WTC11 (cell line): ENCODE measurements at regions not wholly inside any gene's neighbourhood (a gene's known extent, or its start where the extent isn't known, plus 50 kb on each side); places are given as distances from the start of the nearest gene placed in this dataset.

Source experiments
- ATAC-seq: fragments of 200-7000 bp; cut with Tn5 transposase; 2 replicates; pipeline ENCODE4 v1.10.0; 2021; ENCODE audit warnings: mild to moderate bottlenecking, moderate library complexity
- CTCF ChIA-PET: fragments of 300-600 bp; sonication (Branson Sonifier 250); formaldehyde crosslinking; loops from one replicate; lab custom pipeline; 2021; ENCODE audit warnings: antibody characterized with exemption; lab: Charles Lee
- POLR2A ChIA-PET: fragments of 350-600 bp; sonication (Branson Sonifier 250); formaldehyde crosslinking; loops from one replicate; lab custom pipeline; 2021; ENCODE audit warnings: antibody characterized with exemption; lab: Charles Lee
- DNase-seq: peaks from one replicate; pipeline ENCODE4 v3.0.0; 2021; ENCODE audit warnings: low spot score
- H3K27ac Mint-ChIP-seq: 2 replicates; pipeline ENCODE4 v1.8.0; 2021; ENCODE audit warnings: mixed read lengths
- H3K27me3 Mint-ChIP-seq: 2 replicates; pipeline ENCODE4 v1.8.0; 2021; ENCODE audit warnings: low read depth, mild to moderate bottlenecking, moderate library complexity, mixed read lengths
- H3K36me3 Mint-ChIP-seq: 2 replicates; pipeline ENCODE4 v1.8.0; 2021; ENCODE audit warnings: mixed read lengths
- H3K4me1 Mint-ChIP-seq: 2 replicates; pipeline ENCODE4 v1.8.0; 2022; ENCODE audit warnings: mixed read lengths
- H3K4me3 Mint-ChIP-seq: 2 replicates; pipeline ENCODE4 v1.8.0; 2021; ENCODE audit warnings: mild to moderate bottlenecking, moderate library complexity, mixed read lengths
- H3K9me3 Mint-ChIP-seq: 2 replicates; pipeline ENCODE4 v1.8.0; 2021; ENCODE audit warnings: mixed read lengths
- CREB1 ChIP-seq: sonication (generic); formaldehyde crosslinking; IDR thresholded peaks from 2 replicates; pipeline ENCODE4 v1.8.0; 2023; ENCODE audit warnings: mild to moderate bottlenecking, missing genetic modification reagents
- EMX1 ChIP-seq: fragments of 250-450 bp; sonication (Bioruptor Pico); IDR thresholded peaks from 2 replicates; pipeline ENCODE4 v1.8.0; 2021; ENCODE audit warnings: mild to moderate bottlenecking
- FOXJ3 ChIP-seq: sonication (generic); formaldehyde crosslinking; IDR thresholded peaks from 2 replicates; pipeline ENCODE4 v1.9.0; 2021; ENCODE audit warnings: missing genetic modification reagents, mild to moderate bottlenecking, borderline replicate concordance
- FOXK1 ChIP-seq: sonication (generic); formaldehyde crosslinking; IDR thresholded peaks from 2 replicates; pipeline ENCODE4 v1.8.0; 2022; ENCODE audit warnings: mild to moderate bottlenecking, moderate library complexity, missing genetic modification reagents
- HMGA2 ChIP-seq: fragments of 250-450 bp; sonication (Bioruptor Pico); IDR thresholded peaks from 2 replicates; pipeline ENCODE4 v1.4.0; 2021; ENCODE audit warnings: mild to moderate bottlenecking, moderate library complexity
- JAZF1 ChIP-seq: fragments of 250-450 bp; sonication (Bioruptor Pico); IDR thresholded peaks from 2 replicates; pipeline ENCODE4 v1.9.0; 2021; ENCODE audit warnings: moderate library complexity, mild to moderate bottlenecking, inconsistent platforms
- JUN ChIP-seq: sonication (generic); formaldehyde crosslinking; IDR thresholded peaks from 2 replicates; pipeline ENCODE4 v1.8.0; 2023; ENCODE audit warnings: mild to moderate bottlenecking, missing genetic modification reagents
- NFATC4 ChIP-seq: fragments of 250-450 bp; sonication (Bioruptor Pico); IDR thresholded peaks from 2 replicates; pipeline ENCODE4 v1.9.0; 2021; ENCODE audit warnings: mild to moderate bottlenecking
- PRRX2 ChIP-seq: fragments of 250-450 bp; sonication (Bioruptor Pico); IDR thresholded peaks from 2 replicates; pipeline ENCODE4 v1.8.0; 2021; ENCODE audit warnings: mild to moderate bottlenecking
- RELA ChIP-seq: sonication (generic); formaldehyde crosslinking; IDR thresholded peaks from 2 replicates; pipeline ENCODE4 v1.8.1; 2022; ENCODE audit warnings: missing genetic modification reagents, mild to moderate bottlenecking, borderline replicate concordance
- SMAD4 ChIP-seq: sonication (generic); formaldehyde crosslinking; IDR thresholded peaks from 2 replicates; pipeline ENCODE4 v1.8.0; 2022; ENCODE audit warnings: mild to moderate bottlenecking, missing genetic modification reagents
- ZNF317 ChIP-seq: sonication (generic); formaldehyde crosslinking; IDR thresholded peaks from 2 replicates; pipeline ENCODE4 v1.8.1; 2023; ENCODE audit warnings: low read depth, mild to moderate bottlenecking, moderate library complexity, missing genetic modification reagents, borderline replicate concordance
- TF ChIP-seq, protein P1 (sequence below): sonication (generic); formaldehyde crosslinking; IDR thresholded peaks from 2 replicates; pipeline ENCODE4 v1.8.0; 2022; ENCODE audit warnings: missing genetic modification reagents
- TF ChIP-seq, protein P2 (sequence below): sonication (generic); formaldehyde crosslinking; IDR thresholded peaks from 2 replicates; pipeline ENCODE4 v1.8.0; 2023; ENCODE audit warnings: mild to moderate bottlenecking, missing genetic modification reagents
- TF ChIP-seq, protein P3 (sequence below): fragments of 250-450 bp; sonication (Bioruptor Pico); IDR thresholded peaks from 2 replicates; pipeline ENCODE4 v1.9.0; 2021; ENCODE audit warnings: mild to moderate bottlenecking
- TF ChIP-seq, protein P4 (sequence below): fragments of 250-450 bp; sonication (Bioruptor Pico); IDR thresholded peaks from 2 replicates; pipeline ENCODE4 v2.1.2; 2022; ENCODE audit warnings: mild to moderate bottlenecking, moderate library complexity
- TF ChIP-seq, protein P5 (sequence below): fragments of 250-450 bp; sonication (Bioruptor Pico); IDR thresholded peaks from 2 replicates; pipeline ENCODE4 v1.8.0; 2021; ENCODE audit warnings: mild to moderate bottlenecking
- TF ChIP-seq, protein P6 (sequence below): sonication (generic); formaldehyde crosslinking; IDR thresholded peaks from 2 replicates; pipeline ENCODE4 v1.8.1; 2023; ENCODE audit warnings: mild to moderate bottlenecking, missing genetic modification reagents, moderate library complexity
- TF ChIP-seq, protein P7 (sequence below): fragments of 200-600 bp; IDR thresholded peaks from 2 replicates; pipeline ENCODE4 v1.8.0; 2022; ENCODE audit warnings: antibody characterized with exemption

DNA sequence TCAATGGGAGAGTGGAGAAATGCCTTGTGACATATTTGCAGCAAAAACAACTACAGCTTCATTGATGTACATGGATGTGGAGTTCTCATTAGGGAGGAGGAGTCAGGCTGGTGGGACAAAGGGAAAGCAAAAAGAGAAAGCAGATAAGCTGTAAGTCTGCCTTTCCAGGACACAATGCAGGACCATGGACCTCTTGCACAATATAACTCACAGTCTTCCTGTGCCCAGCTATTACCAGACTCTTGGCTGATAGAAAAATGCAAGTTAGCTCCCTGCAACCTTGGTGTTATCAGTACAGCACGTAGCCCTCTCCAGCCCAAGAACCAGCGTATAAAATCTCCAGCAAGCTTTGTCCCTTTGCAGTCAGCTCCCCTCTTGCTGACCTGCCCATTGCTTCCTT lies 232.3 kb downstream of the NFATC2 start:
- Mint-ChIP-seq H3K27ac (no peak overlapping the region), H3K4me3 (no peak overlapping the region), H3K4me1 (peaks cover 68% of the 10 kb centered on the region), H3K36me3 (peaks cover 21% of the 10 kb centered on the region), H3K9me3 (peaks cover 24% of the 10 kb centered on the region), H3K27me3 (peaks cover 59% of the 10 kb centered on the region)
- ChIA-PET POLR2A (interaction anchor here (1.5 kb wide), 1 partner anchor 137 kb away, joined by 3 read pairs; no protein-coding TSS in a partner anchor), CTCF (interaction anchor here (0.5 to 7.6 kb wide), 6 partner anchors 7 to 664 kb away, joined by 3 to 246 read pairs (median 60); no protein-coding TSS in a partner anchor)
- no peak for DNase-seq
- TF ChIP-seq, protein P1, sequence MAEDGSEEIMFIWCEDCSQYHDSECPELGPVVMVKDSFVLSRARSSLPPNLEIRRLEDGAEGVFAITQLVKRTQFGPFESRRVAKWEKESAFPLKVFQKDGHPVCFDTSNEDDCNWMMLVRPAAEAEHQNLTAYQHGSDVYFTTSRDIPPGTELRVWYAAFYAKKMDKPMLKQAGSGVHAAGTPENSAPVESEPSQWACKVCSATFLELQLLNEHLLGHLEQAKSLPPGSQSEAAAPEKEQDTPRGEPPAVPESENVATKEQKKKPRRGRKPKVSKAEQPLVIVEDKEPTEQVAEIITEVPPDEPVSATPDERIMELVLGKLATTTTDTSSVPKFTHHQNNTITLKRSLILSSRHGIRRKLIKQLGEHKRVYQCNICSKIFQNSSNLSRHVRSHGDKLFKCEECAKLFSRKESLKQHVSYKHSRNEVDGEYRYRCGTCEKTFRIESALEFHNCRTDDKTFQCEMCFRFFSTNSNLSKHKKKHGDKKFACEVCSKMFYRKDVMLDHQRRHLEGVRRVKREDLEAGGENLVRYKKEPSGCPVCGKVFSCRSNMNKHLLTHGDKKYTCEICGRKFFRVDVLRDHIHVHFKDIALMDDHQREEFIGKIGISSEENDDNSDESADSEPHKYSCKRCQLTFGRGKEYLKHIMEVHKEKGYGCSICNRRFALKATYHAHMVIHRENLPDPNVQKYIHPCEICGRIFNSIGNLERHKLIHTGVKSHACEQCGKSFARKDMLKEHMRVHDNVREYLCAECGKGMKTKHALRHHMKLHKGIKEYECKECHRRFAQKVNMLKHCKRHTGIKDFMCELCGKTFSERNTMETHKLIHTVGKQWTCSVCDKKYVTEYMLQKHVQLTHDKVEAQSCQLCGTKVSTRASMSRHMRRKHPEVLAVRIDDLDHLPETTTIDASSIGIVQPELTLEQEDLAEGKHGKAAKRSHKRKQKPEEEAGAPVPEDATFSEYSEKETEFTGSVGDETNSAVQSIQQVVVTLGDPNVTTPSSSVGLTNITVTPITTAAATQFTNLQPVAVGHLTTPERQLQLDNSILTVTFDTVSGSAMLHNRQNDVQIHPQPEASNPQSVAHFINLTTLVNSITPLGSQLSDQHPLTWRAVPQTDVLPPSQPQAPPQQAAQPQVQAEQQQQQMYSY (CRISPR knock-in tag): no peak
- no peak for TF ChIP-seq SMAD4 (CRISPR knock-in tag)
- TF ChIP-seq NFATC4 (CRISPR knock-in tag): no peak
- no peak for TF ChIP-seq CREB1
- no peak for TF ChIP-seq JAZF1
- no peak for TF ChIP-seq FOXJ3 (CRISPR knock-in tag)
- TF ChIP-seq EMX1 (CRISPR knock-in tag): no peak
- TF ChIP-seq, protein P2, sequence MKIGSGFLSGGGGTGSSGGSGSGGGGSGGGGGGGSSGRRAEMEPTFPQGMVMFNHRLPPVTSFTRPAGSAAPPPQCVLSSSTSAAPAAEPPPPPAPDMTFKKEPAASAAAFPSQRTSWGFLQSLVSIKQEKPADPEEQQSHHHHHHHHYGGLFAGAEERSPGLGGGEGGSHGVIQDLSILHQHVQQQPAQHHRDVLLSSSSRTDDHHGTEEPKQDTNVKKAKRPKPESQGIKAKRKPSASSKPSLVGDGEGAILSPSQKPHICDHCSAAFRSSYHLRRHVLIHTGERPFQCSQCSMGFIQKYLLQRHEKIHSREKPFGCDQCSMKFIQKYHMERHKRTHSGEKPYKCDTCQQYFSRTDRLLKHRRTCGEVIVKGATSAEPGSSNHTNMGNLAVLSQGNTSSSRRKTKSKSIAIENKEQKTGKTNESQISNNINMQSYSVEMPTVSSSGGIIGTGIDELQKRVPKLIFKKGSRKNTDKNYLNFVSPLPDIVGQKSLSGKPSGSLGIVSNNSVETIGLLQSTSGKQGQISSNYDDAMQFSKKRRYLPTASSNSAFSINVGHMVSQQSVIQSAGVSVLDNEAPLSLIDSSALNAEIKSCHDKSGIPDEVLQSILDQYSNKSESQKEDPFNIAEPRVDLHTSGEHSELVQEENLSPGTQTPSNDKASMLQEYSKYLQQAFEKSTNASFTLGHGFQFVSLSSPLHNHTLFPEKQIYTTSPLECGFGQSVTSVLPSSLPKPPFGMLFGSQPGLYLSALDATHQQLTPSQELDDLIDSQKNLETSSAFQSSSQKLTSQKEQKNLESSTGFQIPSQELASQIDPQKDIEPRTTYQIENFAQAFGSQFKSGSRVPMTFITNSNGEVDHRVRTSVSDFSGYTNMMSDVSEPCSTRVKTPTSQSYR: no peak
- TF ChIP-seq, protein P3, sequence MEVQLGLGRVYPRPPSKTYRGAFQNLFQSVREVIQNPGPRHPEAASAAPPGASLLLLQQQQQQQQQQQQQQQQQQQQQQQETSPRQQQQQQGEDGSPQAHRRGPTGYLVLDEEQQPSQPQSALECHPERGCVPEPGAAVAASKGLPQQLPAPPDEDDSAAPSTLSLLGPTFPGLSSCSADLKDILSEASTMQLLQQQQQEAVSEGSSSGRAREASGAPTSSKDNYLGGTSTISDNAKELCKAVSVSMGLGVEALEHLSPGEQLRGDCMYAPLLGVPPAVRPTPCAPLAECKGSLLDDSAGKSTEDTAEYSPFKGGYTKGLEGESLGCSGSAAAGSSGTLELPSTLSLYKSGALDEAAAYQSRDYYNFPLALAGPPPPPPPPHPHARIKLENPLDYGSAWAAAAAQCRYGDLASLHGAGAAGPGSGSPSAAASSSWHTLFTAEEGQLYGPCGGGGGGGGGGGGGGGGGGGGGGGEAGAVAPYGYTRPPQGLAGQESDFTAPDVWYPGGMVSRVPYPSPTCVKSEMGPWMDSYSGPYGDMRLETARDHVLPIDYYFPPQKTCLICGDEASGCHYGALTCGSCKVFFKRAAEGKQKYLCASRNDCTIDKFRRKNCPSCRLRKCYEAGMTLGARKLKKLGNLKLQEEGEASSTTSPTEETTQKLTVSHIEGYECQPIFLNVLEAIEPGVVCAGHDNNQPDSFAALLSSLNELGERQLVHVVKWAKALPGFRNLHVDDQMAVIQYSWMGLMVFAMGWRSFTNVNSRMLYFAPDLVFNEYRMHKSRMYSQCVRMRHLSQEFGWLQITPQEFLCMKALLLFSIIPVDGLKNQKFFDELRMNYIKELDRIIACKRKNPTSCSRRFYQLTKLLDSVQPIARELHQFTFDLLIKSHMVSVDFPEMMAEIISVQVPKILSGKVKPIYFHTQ (CRISPR knock-in tag): no peak
- no peak for TF ChIP-seq PRRX2 (CRISPR knock-in tag)
- no peak for TF ChIP-seq FOXK1 (CRISPR knock-in tag)
- TF ChIP-seq, protein P4, sequence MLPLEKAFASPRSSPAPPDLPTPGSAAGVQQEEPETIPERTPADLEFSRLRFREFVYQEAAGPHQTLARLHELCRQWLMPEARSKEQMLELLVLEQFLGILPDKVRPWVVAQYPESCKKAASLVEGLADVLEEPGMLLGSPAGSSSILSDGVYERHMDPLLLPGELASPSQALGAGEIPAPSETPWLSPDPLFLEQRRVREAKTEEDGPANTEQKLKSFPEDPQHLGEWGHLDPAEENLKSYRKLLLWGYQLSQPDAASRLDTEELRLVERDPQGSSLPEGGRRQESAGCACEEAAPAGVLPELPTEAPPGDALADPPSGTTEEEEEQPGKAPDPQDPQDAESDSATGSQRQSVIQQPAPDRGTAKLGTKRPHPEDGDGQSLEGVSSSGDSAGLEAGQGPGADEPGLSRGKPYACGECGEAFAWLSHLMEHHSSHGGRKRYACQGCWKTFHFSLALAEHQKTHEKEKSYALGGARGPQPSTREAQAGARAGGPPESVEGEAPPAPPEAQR (CRISPR knock-in tag): no peak
- TF ChIP-seq, protein P5, sequence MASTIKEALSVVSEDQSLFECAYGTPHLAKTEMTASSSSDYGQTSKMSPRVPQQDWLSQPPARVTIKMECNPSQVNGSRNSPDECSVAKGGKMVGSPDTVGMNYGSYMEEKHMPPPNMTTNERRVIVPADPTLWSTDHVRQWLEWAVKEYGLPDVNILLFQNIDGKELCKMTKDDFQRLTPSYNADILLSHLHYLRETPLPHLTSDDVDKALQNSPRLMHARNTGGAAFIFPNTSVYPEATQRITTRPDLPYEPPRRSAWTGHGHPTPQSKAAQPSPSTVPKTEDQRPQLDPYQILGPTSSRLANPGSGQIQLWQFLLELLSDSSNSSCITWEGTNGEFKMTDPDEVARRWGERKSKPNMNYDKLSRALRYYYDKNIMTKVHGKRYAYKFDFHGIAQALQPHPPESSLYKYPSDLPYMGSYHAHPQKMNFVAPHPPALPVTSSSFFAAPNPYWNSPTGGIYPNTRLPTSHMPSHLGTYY (CRISPR knock-in tag): no peak
- no peak for TF ChIP-seq JUN (CRISPR knock-in tag)
- TF ChIP-seq, protein P6, sequence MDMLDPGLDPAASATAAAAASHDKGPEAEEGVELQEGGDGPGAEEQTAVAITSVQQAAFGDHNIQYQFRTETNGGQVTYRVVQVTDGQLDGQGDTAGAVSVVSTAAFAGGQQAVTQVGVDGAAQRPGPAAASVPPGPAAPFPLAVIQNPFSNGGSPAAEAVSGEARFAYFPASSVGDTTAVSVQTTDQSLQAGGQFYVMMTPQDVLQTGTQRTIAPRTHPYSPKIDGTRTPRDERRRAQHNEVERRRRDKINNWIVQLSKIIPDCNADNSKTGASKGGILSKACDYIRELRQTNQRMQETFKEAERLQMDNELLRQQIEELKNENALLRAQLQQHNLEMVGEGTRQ: no peak
- TF ChIP-seq, protein P7, sequence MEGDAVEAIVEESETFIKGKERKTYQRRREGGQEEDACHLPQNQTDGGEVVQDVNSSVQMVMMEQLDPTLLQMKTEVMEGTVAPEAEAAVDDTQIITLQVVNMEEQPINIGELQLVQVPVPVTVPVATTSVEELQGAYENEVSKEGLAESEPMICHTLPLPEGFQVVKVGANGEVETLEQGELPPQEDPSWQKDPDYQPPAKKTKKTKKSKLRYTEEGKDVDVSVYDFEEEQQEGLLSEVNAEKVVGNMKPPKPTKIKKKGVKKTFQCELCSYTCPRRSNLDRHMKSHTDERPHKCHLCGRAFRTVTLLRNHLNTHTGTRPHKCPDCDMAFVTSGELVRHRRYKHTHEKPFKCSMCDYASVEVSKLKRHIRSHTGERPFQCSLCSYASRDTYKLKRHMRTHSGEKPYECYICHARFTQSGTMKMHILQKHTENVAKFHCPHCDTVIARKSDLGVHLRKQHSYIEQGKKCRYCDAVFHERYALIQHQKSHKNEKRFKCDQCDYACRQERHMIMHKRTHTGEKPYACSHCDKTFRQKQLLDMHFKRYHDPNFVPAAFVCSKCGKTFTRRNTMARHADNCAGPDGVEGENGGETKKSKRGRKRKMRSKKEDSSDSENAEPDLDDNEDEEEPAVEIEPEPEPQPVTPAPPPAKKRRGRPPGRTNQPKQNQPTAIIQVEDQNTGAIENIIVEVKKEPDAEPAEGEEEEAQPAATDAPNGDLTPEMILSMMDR: no peak
- no peak for TF ChIP-seq RELA (CRISPR knock-in tag)
- TF ChIP-seq ZNF317 (CRISPR knock-in tag): no peak
- TF ChIP-seq HMGA2 (CRISPR knock-in tag): no peak
- ATAC-seq: no peak
